H1 (cell line): ENCODE measurements at regions not wholly inside any gene's neighbourhood (a gene's known extent, or its start where the extent isn't known, plus 50 kb on each side); places are given as distances from the start of the nearest gene placed in this dataset.

Experiments used
- CTCF ChIA-PET: fragments of 300-600 bp; sonication (Branson Sonifier 250); formaldehyde crosslinking; loops from one replicate; lab custom pipeline; 2021; ENCODE audit not compliant: partially characterized antibody; lab: Charles Lee
- POLR2A ChIA-PET: fragments of 300-600 bp; sonication (Branson Sonifier 250); formaldehyde crosslinking; loops from one replicate; lab custom pipeline; 2021; ENCODE audit warnings: inconsistent platforms; ENCODE audit not compliant: partially characterized antibody; lab: Charles Lee
- DNase-seq, 2 experiments: peaks; one replicate each; pipeline versions ENCODE4 v3.0.0 to v3.0.0-alpha.2; 2010 to 2022; ENCODE audit warnings: low spot score in 2 of 2, low read depth in 1 of 2, mixed read lengths in 1 of 2
- FAIRE-seq: peaks from 2 replicates; lab custom pipeline; 2011; peaks lifted over from hg19 to GRCh38; lab: Jason Lieb, UNC
- H2AFZ ChIP-seq: 2 replicates; pipeline ENCODE4 v1.8.1; 2012; ENCODE audit warnings: low read length, inconsistent platforms
- H2AK5ac ChIP-seq: 2 replicates; pipeline ENCODE4 v1.6.1; 2013; ENCODE audit warnings: low read depth, low read length
- H2BK120ac ChIP-seq: replicated peaks from 2 replicates; pipeline ENCODE3; 2013; ENCODE audit warnings: low read depth, low read length, inconsistent platforms
- H2BK12ac ChIP-seq: 2 replicates; pipeline ENCODE4 v1.6.1; 2013; ENCODE audit warnings: low read depth, low read length
- H2BK15ac ChIP-seq: 2 replicates; pipeline ENCODE4 v1.6.1; 2013; ENCODE audit warnings: low read length
- H2BK20ac ChIP-seq: 2 replicates; pipeline ENCODE4 v1.6.1; 2013; ENCODE audit warnings: low read length
- H2BK5ac ChIP-seq: 2 replicates; pipeline ENCODE4 v1.6.1; 2013; ENCODE audit warnings: low read depth, low read length
- H3K14ac ChIP-seq: 2 replicates; pipeline ENCODE4 v1.6.1; 2013; ENCODE audit warnings: inconsistent platforms; ENCODE audit not compliant: insufficient read length
- H3K18ac ChIP-seq: 2 replicates; pipeline ENCODE4 v1.6.1; 2013; ENCODE audit warnings: low read length; ENCODE audit errors: extremely low read depth
- H3K23ac ChIP-seq: 2 replicates; pipeline ENCODE4 v1.6.1; 2013; ENCODE audit warnings: inconsistent platforms; ENCODE audit not compliant: insufficient read length
- H3K23me2 ChIP-seq: 2 replicates; pipeline ENCODE4 v1.6.1; 2013; ENCODE audit warnings: low read depth, low read length
- H3K27ac ChIP-seq: 2 replicates; pipeline ENCODE4 v1.6.1; 2011; ENCODE audit warnings: low read depth, low read length, inconsistent platforms
- H3K27me3 ChIP-seq, 4 experiments: replicated peaks in 1 of 4; 1 replicate in 1 of 4; 2 replicates in 3 of 4; pipeline versions ENCODE4 v1.6.1 to v1.8.1; 2011 to 2013; ENCODE audit warnings: low read length in 3 of 4, mild to moderate bottlenecking in 3 of 4, inconsistent platforms in 2 of 4, mixed read lengths in 2 of 4, moderate library complexity in 1 of 4; ENCODE audit not compliant: control insufficient read depth in 3 of 4, insufficient read depth in 3 of 4; ENCODE audit errors: extremely low read depth in 1 of 4
- H3K36me3 ChIP-seq, 4 experiments: 2 replicates each; pipeline versions ENCODE4 v1.6.1 to v1.8.1; 2011 to 2013; ENCODE audit warnings: mild to moderate bottlenecking in 4 of 4, low read length in 3 of 4, moderate library complexity in 2 of 4, control low read depth in 1 of 4, inconsistent platforms in 1 of 4; ENCODE audit not compliant: insufficient read depth in 4 of 4, control insufficient read depth in 2 of 4
- H3K4ac ChIP-seq: replicated peaks from 2 replicates; pipeline ENCODE3; 2013; ENCODE audit warnings: low read length, low read depth, mixed read lengths, inconsistent platforms; ENCODE audit not compliant: insufficient read length
- H3K4me1 ChIP-seq, 4 experiments: replicated peaks in 1 of 4; 1 replicate in 1 of 4; 2 replicates in 3 of 4; pipeline versions ENCODE4 v1.6.1 to v1.8.1; 2011 to 2013; ENCODE audit warnings: low read length in 3 of 4, inconsistent platforms in 2 of 4, mixed read lengths in 1 of 4; ENCODE audit not compliant: insufficient read depth in 4 of 4, control insufficient read depth in 3 of 4
- H3K4me2 ChIP-seq, 2 experiments: 2 replicates each; pipeline versions ENCODE4 v1.6.1 to v1.8.1; 2011 to 2013; ENCODE audit warnings: low read depth in 2 of 2, low read length in 2 of 2, control low read depth in 1 of 2, inconsistent platforms in 1 of 2, mild to moderate bottlenecking in 1 of 2; ENCODE audit not compliant: insufficient read depth in 1 of 2
- H3K4me3 ChIP-seq, 4 experiments: fragments of 200-600, 300-600 bp in 1 of 4; sonication (generic), shearing (Covaris generic), sonication (Bioruptor Twin) in 1 of 4; 2 replicates each; pipeline versions ENCODE4 v1.5.1 to v1.8.1; 2011 to 2016; ENCODE audit warnings: low read length in 4 of 4, low read depth in 3 of 4, control low read depth in 2 of 4, inconsistent platforms in 2 of 4, mild to moderate bottlenecking in 2 of 4, mixed read lengths in 1 of 4, moderate library complexity in 1 of 4; ENCODE audit not compliant: insufficient read depth in 2 of 4; ENCODE audit errors: extremely low read depth in 1 of 4
- H3K56ac ChIP-seq: replicated peaks from 2 replicates; pipeline ENCODE3; 2013; ENCODE audit warnings: low read depth, mild to moderate bottlenecking, mixed read lengths, low read length, inconsistent platforms; ENCODE audit not compliant: insufficient read length
- H3K79me1 ChIP-seq: 2 replicates; pipeline ENCODE4 v1.6.1; 2013; ENCODE audit warnings: low read depth, low read length, control low read depth
- H3K79me2 ChIP-seq, 2 experiments: 2 replicates each; pipeline versions ENCODE4 v1.6.1 to v1.8.1; 2012 to 2013; ENCODE audit warnings: low read length in 2 of 2, mild to moderate bottlenecking in 2 of 2, inconsistent platforms in 1 of 2; ENCODE audit not compliant: insufficient read depth in 2 of 2, control insufficient read depth in 1 of 2
- H3K9ac ChIP-seq, 4 experiments: replicated peaks in 1 of 4; 1 replicate in 1 of 4; 2 replicates in 3 of 4; pipeline versions ENCODE4 v1.6.1 to v1.8.1; 2011 to 2013; ENCODE audit warnings: low read depth in 3 of 4, low read length in 3 of 4, control low read depth in 2 of 4, mild to moderate bottlenecking in 2 of 4, moderate library complexity in 2 of 4, inconsistent platforms in 1 of 4; ENCODE audit errors: extremely low read depth in 1 of 4
- H3K9me3 ChIP-seq, 2 experiments: 2 replicates each; pipeline versions ENCODE4 v1.6.1 to v1.8.1; 2012 to 2013; ENCODE audit warnings: mild to moderate bottlenecking in 2 of 2, moderate library complexity in 2 of 2, control low read depth in 1 of 2, inconsistent platforms in 1 of 2, low read depth in 1 of 2, low read length in 1 of 2, mixed read lengths in 1 of 2; ENCODE audit not compliant: insufficient read depth in 2 of 2
- H4K20me1 ChIP-seq, 2 experiments: replicated peaks in 1 of 2; 2 replicates each; pipeline versions ENCODE3 to v1.8.1; 2011 to 2013; ENCODE audit warnings: inconsistent platforms in 2 of 2, low read length in 2 of 2, mild to moderate bottlenecking in 1 of 2; ENCODE audit not compliant: insufficient read depth in 2 of 2, control insufficient read depth in 1 of 2
- H4K5ac ChIP-seq: 2 replicates; pipeline ENCODE4 v1.6.1; 2013; ENCODE audit warnings: low read length, low read depth, mixed read lengths, inconsistent platforms; ENCODE audit not compliant: insufficient read length
- H4K8ac ChIP-seq: 2 replicates; pipeline ENCODE4 v1.8.0; 2013; ENCODE audit warnings: mild to moderate bottlenecking, moderate library complexity, low read length, inconsistent platforms; ENCODE audit not compliant: insufficient read depth; ENCODE audit errors: extremely low read depth
- H4K91ac ChIP-seq: replicated peaks from 2 replicates; pipeline ENCODE3; 2013; ENCODE audit warnings: low read length, mixed read lengths, inconsistent platforms; ENCODE audit not compliant: insufficient read length
- BCL11A ChIP-seq, 2 experiments: IDR thresholded peaks; one replicate each; pipeline ENCODE4 v1.6.1; 2011; ENCODE audit warnings: low read depth in 2 of 2, low read length in 2 of 2, mild to moderate bottlenecking in 2 of 2
- CEBPB ChIP-seq: IDR thresholded peaks from 2 replicates; pipeline ENCODE4 v1.6.1; 2012; ENCODE audit warnings: low read depth, low read length
- POLR2AphosphoS5 ChIP-seq: IDR thresholded peaks from 2 replicates; pipeline ENCODE4 v1.6.1; 2011; ENCODE audit warnings: low read depth, low read length
- RBBP5 ChIP-seq: IDR thresholded peaks from 2 replicates; pipeline ENCODE4 v1.7.1; 2012; ENCODE audit warnings: low read depth, mild to moderate bottlenecking, inconsistent platforms, low read length, moderate library complexity, borderline replicate concordance
- RXRA ChIP-seq: IDR thresholded peaks from 2 replicates; pipeline ENCODE4 v1.6.1; 2011; ENCODE audit warnings: low read depth, mild to moderate bottlenecking, low read length, moderate library complexity; ENCODE audit not compliant: insufficient read depth
- TBP ChIP-seq: IDR thresholded peaks from 2 replicates; pipeline ENCODE4 v1.6.1; 2011; ENCODE audit warnings: low read depth, low read length, improper control_type of control experiment
- YY1 ChIP-seq: IDR thresholded peaks from 2 replicates; pipeline ENCODE4 v1.6.1; 2011; ENCODE audit warnings: low read depth, mild to moderate bottlenecking, low read length
- WGBS, 2 experiments: shearing (Covaris generic) in 1 of 2; methylation state at CpG; one replicate each; pipeline versions ENCODE4 v1.1.6 to v1.1.7; 2013 to 2015; ENCODE audit warnings: low lambda C conversion rate in 2 of 2, mixed read lengths in 2 of 2, inconsistent platforms in 1 of 2, low coverage in 1 of 2, missing lambda C conversion rate in 1 of 2; ENCODE audit not compliant: insufficient replicate concordance in 2 of 2, insufficient coverage in 1 of 2, insufficient read length in 1 of 2; ENCODE audit errors: extremely low coverage in 1 of 2, missing lambda C conversion rate in 1 of 2; 5-methylcytosine and 5-hydroxymethylcytosine counted together

DNA sequence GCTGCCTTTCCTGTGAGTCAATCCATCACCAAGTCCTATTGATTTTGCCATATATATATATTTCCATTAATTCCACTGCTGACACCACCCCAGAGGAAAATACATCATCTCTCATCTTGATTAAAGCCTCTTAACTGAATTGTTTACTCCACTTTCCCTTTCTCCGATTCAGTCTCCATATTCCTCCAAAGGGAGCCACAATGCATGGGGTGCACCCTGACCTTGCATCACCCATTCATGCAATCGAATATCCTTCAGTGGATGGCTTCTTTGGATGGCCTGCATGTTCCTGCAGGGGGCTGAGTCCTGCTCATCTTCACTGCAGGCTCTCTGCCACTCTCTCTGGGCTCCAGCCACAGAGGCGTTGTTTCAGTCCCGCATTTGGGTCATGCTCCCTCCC lies 231.0 kb downstream of the SNX18 start:
- Histone ChIP-seq H2BK12ac (no peak overlapping the region), H3K23ac (no peak overlapping the region), H3K79me2 (no peaks in the 10 kb centered on the region), H3K56ac (no peak overlapping the region), H3K9me3 (no peaks in the 10 kb centered on the region), H3K18ac (no peak overlapping the region), H4K5ac (no peak overlapping the region), H4K20me1 (no peaks in the 10 kb centered on the region), H3K14ac (no peak overlapping the region), H2AK5ac (no peak overlapping the region), H3K27me3 (no peaks in the 10 kb centered on the region), H3K4ac (no peak overlapping the region), H3K4me1 (peaks cover 0 to 7% (median 3%) of the 10 kb centered on the region in 4 experiments; a peak in 3 of 7 replicates), H2BK20ac (no peak overlapping the region), H2BK5ac (no peak overlapping the region), H3K4me2 (no peak overlapping the region), H3K27ac (no peak overlapping the region), H4K91ac (no peak overlapping the region), H3K79me1 (no peaks in the 10 kb centered on the region), H3K23me2 (peaks cover 6% of the 10 kb centered on the region; the same call in 1 of the 2 replicates), H3K9ac (no peak overlapping the region), H4K8ac (no peak overlapping the region), H2BK15ac (no peak overlapping the region), H3K36me3 (no peaks in the 10 kb centered on the region), H2BK120ac (no peak overlapping the region), H2AFZ (no peak overlapping the region), H3K4me3 (no peak overlapping the region)
- no peak for TF ChIP-seq TBP
- TF ChIP-seq YY1: no peak
- TF ChIP-seq RXRA: no peak
- TF ChIP-seq POLR2AphosphoS5: no peak
- no peak for TF ChIP-seq BCL11A (IDR thresholded peaks at IDR 0.05; ENCODE audit: low read depth in 2 of 2, low read length in 2 of 2)
- TF ChIP-seq CEBPB: no peak
- TF ChIP-seq RBBP5: no peak
- CTCF ChIA-PET: interaction anchor here (0.9 to 2.0 kb wide), 4 partner anchors 20 to 220 kb away, joined by 3 to 7 read pairs (median 4); no protein-coding TSS in a partner anchor
- no peak for DNase-seq
- POLR2A ChIA-PET: no interaction called here
- FAIRE-seq: no peak
- WGBS, 2 experiments: 97% methylated on average over 4 of the region's 4 CpGs; no CpG with 5 or more reads in 1 of the 2 experiments
